ENCODE measurements at regions not wholly inside any gene's neighbourhood (a gene's known extent, or its start where the extent isn't known, plus 50 kb on each side); places are given as distances from the start of the nearest gene placed in this dataset.

GRCh38 chrY:21079670-21080069 is 323.8 kb downstream of the RPS4Y2 start:
- no peak for TF ChIP-seq CTCF (IDR thresholded peaks at IDR 0.05; ENCODE audit: low read depth, low read length, missing control alignments)

GRCh38 chrY:21081640-21082611 is 326.0 kb downstream of the RPS4Y2 start:
- no peak for TF ChIP-seq CTCF (IDR thresholded peaks at IDR 0.05; ENCODE audit: low read depth, low read length, missing control alignments)
- H3K4me3 ChIP-seq (ENCODE audit: low read depth, low read length): no peak overlapping the region
- DNase-seq (ENCODE audit: low read depth): no peak

More at GRCh38 chrY:21079670-21080069, 323.8 kb downstream of the RPS4Y2 start:
- no peak overlapping the region for H3K4me3 ChIP-seq (ENCODE audit: low read depth, low read length)
- DNase-seq (ENCODE audit: low read depth): no peak

- no peak for TF ChIP-seq CTCF (IDR thresholded peaks at IDR 0.05; ENCODE audit: low read depth, low read length, missing control alignments)
- no peak for DNase-seq (ENCODE audit: low read depth)
- H3K4me3 ChIP-seq (ENCODE audit: low read depth, low read length): no peak overlapping the region
Measured at GRCh38 chrY:21082639-21083038, 326.7 kb downstream of the RPS4Y2 start.

- no peak for TF ChIP-seq CTCF (IDR thresholded peaks at IDR 0.05; ENCODE audit: low read depth, low read length, missing control alignments)
- H3K4me3 ChIP-seq (ENCODE audit: low read depth, low read length): no peak overlapping the region
- no peak for DNase-seq (ENCODE audit: low read depth)
Measured at GRCh38 chrY:21091909-21092308, 336.0 kb downstream of the RPS4Y2 start.

GRCh38 chrY:21102507-21102906 is 346.6 kb downstream of the RPS4Y2 start:
- no peak overlapping the region for H3K4me3 ChIP-seq (ENCODE audit: low read depth, low read length)
- no peak for DNase-seq (ENCODE audit: low read depth)
- TF ChIP-seq CTCF (IDR thresholded peaks at IDR 0.05; ENCODE audit: low read depth, low read length, missing control alignments): no peak

GRCh38 chrY:21103885-21104284 is 348.0 kb downstream of the RPS4Y2 start:
- DNase-seq (ENCODE audit: low read depth): no peak
- TF ChIP-seq CTCF (IDR thresholded peaks at IDR 0.05; ENCODE audit: low read depth, low read length, missing control alignments): no peak
- H3K4me3 ChIP-seq (ENCODE audit: low read depth, low read length): no peak overlapping the region

Measured in GM12864 (cell line).